Activated T-helper 1 cell treated with Interleukin-2 at 50 U/mL for 16 hours (primary cell): ENCODE measurements at regions not wholly inside any gene's neighbourhood (a gene's known extent, or its start where the extent isn't known, plus 50 kb on each side); places are given as distances from the start of the nearest gene placed in this dataset.

Experiments
- DNase-seq: peaks from one replicate; pipeline ENCODE4 v3.0.0-alpha.2; 2020; ENCODE audit warnings: low read depth

GRCh38 chr14:22513066-22513812 lies 75.8 kb downstream of the DAD1 start:
- no peak for DNase-seq

- no peak for DNase-seq
Measured at GRCh38 chr14:22512106-22512814, 76.8 kb downstream of the DAD1 start.

DNA sequence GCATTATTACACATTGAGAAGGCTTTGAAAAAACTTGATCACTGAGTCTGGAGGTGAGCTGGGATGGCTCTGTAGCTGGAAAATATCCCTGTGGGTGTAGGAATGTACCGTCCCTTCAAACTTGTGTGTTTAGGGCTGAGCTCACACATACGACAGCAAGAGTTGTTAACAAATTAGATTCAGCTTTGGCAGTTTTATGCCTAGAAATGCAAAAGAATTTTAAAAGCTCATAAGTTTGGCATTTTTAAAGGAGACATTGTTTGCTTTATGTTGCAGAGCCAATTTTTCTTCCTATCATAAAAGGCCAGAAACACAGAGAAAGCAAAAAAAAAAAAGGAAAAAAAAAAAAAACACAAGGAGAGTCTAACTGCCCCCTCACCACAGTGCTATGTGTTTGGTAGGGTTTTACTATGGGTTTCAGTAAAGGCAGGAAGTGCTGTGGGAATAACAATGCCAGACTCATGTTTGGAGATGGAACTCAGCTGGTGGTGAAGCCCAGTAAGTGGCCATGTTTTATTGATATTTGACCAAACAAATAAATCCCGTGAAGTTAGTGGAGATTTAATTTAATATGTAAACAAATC lies 78.4 kb downstream of the DAD1 start:
- DNase-seq, result no peak

DNA sequence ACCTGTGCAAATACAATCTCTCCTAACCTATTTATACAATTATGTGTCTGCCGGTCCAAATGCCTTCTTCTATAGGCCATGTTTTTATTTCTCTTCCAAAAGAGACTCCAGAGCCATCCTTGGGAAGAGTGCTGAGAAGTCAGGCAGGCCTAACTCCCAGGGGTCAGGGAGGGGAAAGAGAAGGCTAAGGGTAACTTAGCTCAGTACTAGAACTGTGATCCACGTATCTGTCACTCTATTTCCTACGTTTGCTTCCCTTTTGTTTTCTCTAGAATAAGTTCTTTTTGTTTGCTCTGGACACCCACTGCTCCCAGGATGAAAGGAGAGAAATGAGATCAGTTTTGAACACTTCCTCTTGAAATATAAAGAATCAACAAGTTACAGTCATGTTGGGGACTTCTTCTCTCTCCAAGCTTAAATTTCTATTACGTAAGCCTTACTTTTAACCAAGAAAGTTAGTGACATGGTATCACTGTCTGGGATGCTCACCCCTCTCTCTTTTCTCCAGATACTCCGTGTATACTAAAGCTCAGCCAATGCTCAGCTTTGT lies 79.2 kb downstream of the DAD1 start:
- DNase-seq, result no peak

DNA sequence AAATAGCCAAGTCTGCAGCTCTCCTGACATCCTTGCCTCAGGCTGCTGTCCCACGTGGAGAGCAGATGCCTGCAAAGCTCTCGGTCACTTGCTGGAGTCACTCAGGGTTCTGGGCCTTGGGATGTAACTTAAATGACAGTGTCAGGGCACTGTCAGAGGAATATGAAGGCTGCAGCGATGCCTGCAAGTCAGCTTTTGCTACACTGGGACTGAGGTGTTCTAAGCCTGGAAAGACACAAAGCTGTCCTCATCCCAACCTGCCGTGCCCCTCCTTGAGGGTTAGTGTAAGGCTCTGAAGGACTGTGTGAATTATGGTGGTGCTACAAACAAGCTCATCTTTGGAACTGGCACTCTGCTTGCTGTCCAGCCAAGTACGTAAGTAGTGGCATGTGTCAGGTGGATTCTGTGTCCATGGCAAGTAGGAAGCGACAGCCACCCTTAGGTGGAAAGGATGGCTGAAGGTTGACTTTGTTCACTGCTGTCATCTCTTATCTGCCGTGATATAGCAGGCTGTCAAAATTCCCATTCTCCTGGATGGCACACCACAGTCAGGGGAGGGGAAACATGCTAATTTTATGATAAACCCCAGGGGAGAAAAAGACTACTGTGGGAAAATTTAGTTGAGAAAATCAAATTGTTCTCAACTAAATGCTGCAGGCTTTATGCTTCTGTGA lies 79.9 kb downstream of the DAD1 start:
- no peak for DNase-seq

DNA sequence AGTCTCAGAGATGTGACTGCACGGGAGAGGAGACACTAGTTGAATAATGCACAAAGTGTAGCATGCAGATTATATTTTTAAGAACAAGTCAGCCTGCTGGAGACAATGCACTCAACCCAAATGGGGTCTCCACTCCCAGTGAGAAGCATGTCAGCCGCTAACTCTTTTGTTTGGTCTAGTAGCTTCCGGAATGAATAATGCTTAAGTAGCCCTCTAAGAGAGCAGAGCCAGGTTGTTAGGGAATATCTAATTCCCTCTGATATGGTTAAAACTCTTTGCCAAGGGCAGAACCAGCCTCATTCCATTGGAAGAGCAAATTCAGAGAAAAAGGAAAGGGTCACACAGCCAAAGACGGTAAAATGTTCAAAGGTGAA lies 80.4 kb downstream of the DAD1 start:
- DNase-seq, result no peak

- no peak for DNase-seq
Measured at GRCh38 chr14:22508150-22508457, 80.9 kb downstream of the DAD1 start.

DNA sequence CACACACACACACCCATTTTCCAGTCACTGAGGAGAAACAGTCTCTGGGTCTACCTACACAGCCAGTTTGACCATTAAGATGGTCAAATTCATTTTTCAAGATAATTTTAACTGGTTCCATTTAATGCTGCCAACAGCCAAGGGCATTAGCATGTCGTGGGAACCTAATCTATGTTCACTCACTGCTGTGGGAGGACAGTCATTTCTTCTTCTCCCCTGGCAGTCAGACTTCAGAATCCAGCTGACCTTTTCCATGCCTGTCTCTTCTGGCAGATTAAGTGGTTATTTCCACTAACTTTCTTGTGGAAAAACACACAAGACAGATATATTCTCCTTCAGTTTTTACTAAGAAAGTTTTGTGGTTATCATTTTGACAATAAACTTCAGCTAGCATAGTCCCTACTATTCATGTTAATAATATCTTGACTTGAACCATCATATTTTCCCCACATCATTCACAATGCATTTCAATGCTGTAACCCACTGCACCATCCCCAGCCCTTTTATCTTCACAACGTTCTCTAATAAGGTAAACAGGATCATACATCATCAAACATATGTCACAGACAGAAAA lies 82.2 kb downstream of the DAD1 start:
- no peak for DNase-seq

- DNase-seq, result no peak
Measured at GRCh38 chr14:22506378-22506710, 82.7 kb downstream of the DAD1 start.

GRCh38 chr14:22505697-22506377 lies 83.2 kb downstream of the DAD1 start:
- DNase-seq, result no peak

DNA sequence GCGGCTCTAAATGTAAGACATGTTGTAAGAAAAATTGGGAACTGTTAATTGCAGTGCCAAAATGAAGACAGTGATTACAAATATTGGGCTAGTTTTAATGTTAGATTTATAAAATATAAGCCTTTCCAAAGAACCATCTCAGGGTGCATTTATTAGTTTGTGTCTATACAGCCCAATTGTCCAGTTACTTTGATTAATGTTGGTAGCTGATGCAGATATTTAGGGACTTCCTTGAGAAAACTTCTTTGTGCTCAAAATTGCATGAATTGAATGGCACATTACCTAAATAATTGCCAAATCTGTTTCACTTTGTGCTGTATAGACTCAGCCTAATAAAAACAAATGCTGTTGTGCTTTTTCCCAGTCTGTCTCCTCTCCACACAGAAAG lies 83.7 kb downstream of the DAD1 start:
- no peak for DNase-seq

GRCh38 chr14:22502551-22502950 lies 86.5 kb downstream of the DAD1 start:
- DNase-seq, result no peak

GRCh38 chr14:22502007-22502406 lies 87.0 kb downstream of the DAD1 start:
- no peak for DNase-seq

- no peak for DNase-seq
Measured at GRCh38 chr14:22500954-22501726, 87.9 kb downstream of the DAD1 start.

GRCh38 chr14:22500525-22500924 lies 88.5 kb downstream of the DAD1 start:
- DNase-seq, result no peak

GRCh38 chr14:22497671-22498093 lies 91.3 kb downstream of the DAD1 start:
- no peak for DNase-seq

DNA sequence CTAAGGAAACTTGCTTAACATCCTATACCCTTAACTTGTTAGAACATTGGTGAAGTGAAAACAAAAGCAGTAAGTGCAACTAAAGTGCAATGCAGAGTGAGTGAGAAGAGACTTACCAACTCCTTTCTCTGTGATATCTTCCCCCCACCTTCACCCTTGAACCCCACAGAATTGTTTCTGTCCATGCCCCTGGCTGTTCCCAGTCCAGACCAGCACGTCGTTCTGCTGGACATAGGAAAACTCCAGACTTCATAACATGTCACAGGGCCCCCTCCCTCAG lies 91.9 kb downstream of the DAD1 start:
- DNase-seq, result no peak

DNA sequence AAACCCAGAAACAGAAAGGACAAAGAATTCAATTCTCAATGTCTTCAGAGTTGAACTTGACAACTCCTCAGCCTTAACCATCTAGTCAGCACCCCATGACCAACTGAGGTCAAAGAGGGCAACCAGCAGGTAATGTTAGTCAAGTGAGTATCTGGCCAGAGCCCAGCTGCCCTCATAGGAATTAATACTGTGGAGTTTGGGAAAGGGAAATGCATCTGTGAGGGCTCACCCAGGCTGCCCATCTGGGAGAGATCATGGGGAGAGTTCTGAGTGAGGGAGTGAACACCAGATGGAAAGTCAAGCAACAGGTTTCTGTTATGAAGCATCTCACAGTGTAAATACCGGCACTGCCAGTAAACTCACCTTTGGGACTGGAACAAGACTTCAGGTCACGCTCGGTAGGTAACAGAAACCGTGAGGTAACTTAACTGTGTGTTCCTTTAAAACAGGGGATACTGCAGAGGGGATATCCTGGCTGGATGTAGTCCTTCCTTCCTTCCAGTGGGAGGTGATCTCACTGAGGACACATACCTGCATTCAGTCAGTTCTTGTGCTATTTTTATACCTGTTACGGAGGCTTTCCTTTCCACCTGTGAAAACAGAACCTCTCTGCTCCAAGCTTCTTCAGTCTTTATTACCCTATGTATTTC lies 94.4 kb downstream of the DAD1 start:
- DNase-seq, result no peak

GRCh38 chr14:22493753-22494152 lies 95.3 kb downstream of the DAD1 start:
- DNase-seq, result no peak

GRCh38 chr14:22492622-22493542 lies 96.1 kb downstream of the DAD1 start:
- DNase-seq, result no peak
